ENCODE measurements at regions not wholly inside any gene's neighbourhood (a gene's known extent, or its start where the extent isn't known, plus 50 kb on each side); places are given as distances from the start of the nearest gene placed in this dataset.

DNA sequence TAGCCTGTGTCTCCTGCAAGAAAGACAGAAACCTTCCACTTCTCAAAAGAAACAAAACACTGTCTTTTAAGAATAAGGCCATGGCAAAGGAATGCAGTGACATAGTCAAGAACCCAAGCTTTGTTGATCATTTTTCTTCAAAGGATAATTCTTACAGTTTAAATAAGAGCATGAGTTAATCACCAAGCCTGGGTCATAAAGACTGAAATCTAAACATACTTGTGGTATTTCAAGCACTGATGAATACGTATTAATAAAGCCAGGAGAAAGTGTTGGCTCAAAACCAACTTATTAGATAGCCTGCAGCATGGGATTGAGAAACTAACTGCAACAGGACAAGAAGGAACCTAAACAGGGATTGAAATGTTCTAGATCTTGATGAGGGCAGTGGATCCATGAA, 143.3 kb upstream of the MTNR1B start:
- TF ChIP-seq, protein P1, sequence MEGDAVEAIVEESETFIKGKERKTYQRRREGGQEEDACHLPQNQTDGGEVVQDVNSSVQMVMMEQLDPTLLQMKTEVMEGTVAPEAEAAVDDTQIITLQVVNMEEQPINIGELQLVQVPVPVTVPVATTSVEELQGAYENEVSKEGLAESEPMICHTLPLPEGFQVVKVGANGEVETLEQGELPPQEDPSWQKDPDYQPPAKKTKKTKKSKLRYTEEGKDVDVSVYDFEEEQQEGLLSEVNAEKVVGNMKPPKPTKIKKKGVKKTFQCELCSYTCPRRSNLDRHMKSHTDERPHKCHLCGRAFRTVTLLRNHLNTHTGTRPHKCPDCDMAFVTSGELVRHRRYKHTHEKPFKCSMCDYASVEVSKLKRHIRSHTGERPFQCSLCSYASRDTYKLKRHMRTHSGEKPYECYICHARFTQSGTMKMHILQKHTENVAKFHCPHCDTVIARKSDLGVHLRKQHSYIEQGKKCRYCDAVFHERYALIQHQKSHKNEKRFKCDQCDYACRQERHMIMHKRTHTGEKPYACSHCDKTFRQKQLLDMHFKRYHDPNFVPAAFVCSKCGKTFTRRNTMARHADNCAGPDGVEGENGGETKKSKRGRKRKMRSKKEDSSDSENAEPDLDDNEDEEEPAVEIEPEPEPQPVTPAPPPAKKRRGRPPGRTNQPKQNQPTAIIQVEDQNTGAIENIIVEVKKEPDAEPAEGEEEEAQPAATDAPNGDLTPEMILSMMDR (IDR thresholded peaks at IDR 0.05), result no peak
- TF ChIP-seq POLR2A (IDR thresholded peaks at IDR 0.05), result no peak
